GM18870 (cell line): ENCODE measurements at regions not wholly inside any gene's neighbourhood (a gene's known extent, or its start where the extent isn't known, plus 50 kb on each side); places are given as distances from the start of the nearest gene placed in this dataset.

Experiments
- ATAC-seq: cut with Tn5 transposase; IDR thresholded peaks from one replicate; pipeline ENCODE4 v1.9.1; 2021; ENCODE audit warnings: moderate library complexity; ENCODE audit not compliant: unreplicated experiment

DNA sequence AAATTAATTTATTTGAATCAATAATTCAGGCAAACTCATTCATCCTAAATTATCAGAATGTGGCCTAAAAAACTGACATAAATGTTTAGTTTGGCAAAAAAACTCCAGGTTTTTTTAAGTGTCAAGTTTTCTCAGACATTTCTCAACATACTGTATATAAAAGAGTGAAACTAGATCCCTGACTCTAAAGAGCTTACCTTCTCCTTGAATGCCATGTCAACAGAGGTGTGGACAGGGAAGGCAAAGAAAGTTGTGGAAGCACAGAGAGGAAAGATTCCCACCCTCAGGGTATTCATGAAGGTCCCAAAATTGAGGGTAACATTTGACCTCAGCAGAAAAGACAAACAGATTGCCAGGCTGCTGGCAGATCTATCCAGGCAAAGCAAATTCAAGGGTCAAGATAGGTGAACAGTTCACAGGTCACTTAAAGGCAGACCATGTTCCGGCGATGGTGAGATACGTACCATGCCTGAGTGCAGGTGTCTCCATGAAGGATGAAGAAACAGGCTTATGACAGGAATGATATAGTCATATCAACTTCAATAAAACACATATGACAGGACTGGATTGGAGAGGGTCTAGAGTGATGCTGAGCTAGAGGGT, 1638.3 kb upstream of the ZEB2 start:
- ATAC-seq = no peak

DNA sequence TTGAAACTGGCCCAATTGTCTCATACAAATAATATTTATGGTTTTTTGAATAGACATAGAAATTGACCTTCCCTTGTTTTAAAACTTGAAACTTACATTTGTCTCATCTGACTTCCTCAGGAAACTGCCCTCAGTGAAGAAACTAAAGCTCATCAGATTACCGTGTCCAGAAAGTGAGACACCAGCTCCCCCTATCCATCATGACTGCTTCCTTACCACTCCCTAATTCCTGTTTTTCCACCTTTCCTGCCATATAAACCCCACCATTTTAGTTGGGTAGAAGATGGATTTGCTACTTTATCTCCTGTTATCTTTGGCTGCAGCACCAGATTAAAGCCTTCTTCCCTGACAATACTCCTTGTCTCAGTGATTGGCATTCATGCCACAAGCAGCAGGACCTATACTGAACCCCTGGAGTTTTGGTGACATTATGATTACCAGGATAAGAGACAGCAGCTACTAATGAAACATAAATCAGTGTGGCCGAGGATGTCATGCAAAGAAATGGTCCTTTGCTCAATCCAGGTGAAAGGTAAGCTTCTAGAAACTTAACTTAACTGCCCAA, 1627.6 kb upstream of the ZEB2 start:
- ATAC-seq = no peak

DNA sequence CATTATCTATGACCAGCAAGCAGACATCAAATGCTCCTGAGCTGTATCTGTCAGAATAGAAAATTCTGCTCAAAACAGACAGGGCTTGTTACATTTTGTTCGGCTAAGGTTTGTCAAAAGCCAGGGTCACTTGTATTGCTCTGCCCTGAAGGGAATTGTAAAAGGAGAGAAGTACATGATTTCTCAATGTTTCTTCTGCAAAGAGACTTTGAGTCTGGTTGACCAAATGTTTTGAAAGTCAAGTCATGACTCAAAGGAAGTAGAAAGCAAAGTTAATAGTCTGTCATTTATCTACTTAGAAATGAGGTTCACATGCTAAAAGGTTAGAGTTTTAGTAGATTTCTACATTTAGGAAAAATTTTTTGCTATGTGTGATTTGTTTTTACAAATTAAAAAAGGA, 1624.1 kb upstream of the ZEB2 start:
- ATAC-seq = no peak

DNA sequence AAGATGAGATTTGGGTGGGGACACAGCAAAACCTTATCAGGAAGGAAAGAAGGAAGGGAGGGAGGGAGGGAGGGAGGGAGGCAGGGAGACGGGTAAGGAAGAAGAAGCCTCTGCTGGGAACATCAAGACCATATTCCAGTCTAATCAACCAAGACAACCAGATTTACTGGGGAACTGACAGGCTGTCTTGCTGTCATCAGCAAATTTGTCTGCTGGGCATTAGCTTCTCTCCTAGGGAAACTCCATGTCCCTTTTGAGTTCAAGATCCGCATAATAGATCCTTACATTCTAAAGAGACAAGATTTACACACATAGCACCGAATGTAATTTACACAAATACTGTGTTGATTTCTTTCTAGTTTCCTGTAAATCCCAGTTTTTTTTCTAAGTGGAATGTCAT, 1618.9 kb upstream of the ZEB2 start:
- no peak for ATAC-seq

DNA sequence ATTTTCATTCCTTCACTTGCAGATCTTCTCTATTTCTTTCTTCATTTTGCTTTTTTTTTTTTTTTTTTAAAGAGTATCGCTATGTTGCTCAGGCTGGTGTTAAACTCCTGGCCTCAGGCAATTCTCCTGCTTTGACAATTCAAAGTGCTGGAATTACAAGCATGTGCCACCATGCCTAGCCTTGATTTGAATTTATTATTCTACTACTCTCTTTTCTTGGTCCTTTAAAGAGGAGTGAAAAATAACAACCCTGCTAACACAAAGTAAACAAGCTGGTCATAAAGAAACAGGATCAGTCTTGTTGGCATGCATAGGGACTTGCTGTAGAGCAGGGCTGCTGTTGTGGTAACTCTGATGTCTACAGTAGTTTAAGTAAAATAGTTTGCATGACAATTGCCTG, 1615.3 kb upstream of the ZEB2 start:
- ATAC-seq = no peak

DNA sequence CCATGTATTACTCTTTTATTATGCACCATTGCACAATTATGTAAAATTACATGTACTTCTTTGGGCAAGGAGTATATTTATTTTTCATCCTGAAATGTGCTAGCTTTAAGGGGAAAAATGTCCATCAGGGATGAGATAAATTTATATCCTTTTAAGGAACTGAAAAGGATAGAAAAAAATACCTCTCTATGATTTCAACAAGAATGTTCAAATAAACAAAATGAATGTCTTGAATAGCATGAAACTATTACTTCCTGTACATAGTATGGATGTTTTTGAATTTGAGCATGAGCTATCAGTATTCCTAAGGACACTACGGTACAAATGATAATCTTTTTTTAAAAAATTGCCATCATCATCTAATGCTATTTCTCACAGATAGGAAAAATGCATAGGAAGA, 1611.9 kb upstream of the ZEB2 start:
- no peak for ATAC-seq

DNA sequence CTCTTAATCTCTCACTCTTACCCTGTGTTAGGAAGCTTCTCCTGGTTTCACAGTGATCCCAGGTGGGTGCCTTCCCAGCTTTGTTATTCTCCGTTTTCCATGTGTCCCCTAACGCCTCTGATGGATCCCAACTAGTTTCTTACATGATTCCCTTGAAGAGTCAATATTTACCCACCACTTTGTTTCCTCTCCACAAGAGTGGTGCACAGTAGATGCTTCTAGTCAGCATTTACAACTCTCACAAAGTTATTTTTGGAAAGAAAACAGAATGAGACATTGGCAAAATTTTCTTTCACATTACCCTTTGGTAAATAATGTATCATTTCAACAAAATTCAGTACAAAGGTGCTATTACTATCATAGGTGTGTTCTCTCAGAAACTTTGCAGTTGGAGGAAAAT, 1611.1 kb upstream of the ZEB2 start:
- no peak for ATAC-seq

DNA sequence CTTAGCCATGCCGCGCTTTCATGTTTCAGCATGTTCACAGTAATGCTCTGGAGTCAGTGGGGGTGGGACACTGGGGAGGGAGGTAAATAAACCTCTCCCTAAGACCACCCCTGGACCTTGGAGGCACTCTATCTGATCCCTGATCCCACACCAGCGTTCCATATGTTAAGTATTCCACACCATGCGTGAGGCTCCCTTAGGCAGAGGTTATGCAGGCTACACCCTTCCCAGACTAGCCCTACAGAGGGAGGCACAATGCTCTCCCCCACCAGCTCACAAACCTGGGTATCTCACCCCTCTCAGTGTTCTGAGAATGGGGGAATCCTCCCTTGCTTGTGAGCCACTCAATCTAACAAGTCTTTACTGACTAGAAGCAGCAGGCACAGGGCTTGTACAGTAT, 1610.4 kb upstream of the ZEB2 start:
- ATAC-seq = no peak

DNA sequence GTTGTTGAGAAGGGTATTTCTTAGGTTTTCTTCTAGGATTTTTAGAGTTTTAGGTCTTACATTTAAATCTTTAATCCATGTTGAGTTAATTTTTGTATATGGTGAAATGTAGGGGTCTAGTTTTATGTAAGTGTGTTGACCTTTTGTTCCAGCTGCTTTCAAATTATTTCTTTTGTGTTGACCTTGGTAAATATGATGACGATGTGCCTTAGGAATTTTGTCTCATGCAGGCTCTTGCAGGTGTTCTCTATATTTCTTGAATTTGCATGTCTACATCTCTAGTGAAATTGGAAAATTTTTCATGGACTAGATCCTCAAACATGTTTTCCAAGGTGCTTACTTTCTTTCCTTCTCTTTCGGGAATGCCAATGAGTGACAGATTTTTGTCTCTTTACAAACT, 1609.3 kb upstream of the ZEB2 start:
- no peak for ATAC-seq

DNA sequence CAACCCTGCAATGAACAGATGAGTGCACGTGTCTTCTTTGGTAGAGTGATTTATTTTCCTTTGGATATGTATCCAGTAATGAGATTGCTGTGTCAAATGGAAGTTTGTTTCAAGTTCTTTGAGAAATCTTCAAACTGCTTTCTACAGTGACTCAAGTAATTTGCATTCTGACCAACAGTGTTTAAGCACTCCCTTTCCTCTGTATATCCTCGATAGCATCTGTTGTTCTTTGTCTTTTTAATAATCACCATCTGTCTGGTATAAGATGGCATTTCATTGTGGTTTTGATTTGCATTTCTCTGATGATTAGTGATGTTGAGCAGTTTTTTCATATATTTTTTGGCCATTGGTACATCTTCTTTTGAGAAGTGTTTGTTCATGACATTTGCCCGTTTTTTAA, 1608.3 kb upstream of the ZEB2 start:
- ATAC-seq = no peak

DNA sequence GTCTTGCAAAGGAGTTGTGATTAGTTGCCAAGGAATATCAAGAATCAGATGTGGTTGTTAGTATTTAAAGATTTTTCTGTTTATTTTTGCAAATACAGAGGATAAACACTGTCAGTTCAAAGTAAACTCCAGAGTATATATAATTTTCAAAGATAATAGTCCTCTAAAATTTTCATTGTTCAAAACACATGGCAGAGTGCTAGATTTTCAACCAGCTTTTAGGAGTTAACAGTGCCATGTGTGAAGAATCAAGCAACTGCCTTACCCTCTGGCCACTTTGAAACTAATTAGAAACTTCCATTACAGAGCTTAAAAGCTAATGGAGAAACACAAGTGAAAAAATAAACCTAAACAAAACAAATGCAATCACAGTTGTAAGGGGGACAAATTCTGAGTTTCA, 1605.6 kb upstream of the ZEB2 start:
- no peak for ATAC-seq

DNA sequence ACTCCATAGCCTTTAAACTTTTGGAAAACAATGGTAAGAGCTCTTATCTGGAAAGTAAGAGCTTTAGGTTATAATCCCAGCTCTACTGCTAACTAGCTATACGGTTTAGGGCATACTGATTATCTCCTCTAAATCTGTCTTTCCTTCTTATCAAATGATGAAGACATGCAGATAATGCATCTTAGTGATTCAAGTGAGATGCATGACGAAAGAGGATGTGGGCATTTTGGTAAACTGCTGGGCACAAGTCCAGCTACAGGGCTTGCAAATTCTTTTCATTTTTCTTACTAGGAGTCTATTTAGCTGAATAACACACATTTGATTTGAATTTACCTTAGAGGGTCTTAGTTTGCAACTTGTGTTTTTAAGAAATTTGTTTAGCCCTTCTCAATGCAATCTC, 1604.8 kb upstream of the ZEB2 start:
- ATAC-seq = no peak

DNA sequence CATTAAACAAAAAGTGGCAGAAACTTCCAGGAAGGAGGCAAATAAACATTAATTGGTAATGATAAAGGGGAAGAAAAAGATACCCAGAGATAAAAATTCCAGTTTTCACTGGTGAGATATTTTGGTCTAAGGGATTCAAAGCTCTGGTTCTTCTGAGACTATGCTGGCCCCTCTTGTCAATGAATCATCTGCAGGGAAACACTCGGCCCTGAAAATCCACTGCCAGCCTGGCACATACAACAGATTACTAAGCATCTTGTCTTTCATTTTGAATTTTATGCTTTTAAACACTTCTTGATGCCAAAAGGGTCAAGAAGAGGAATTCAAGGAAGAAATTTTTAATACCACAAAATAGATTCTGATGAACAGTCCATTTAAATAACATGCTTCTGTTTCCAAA, 1603.8 kb upstream of the ZEB2 start:
- ATAC-seq = no peak

DNA sequence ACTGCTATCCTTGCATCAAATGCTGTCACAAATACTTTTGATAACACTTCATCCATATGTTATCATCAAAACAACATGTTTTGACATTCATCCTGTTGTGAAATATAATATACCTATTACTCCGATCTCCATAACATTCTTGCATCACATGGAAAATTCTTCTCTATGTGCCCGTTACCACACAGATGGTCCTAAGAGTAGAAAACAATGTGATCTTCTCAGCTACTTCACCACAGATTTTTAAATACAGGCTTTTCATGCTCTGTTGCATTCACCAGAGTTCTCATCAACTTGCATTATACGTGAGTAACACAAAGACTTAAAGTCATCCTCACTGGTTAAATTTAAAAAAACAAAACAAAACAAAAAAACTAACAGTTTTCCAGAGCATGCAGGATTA, 1603.3 kb upstream of the ZEB2 start:
- no peak for ATAC-seq

DNA sequence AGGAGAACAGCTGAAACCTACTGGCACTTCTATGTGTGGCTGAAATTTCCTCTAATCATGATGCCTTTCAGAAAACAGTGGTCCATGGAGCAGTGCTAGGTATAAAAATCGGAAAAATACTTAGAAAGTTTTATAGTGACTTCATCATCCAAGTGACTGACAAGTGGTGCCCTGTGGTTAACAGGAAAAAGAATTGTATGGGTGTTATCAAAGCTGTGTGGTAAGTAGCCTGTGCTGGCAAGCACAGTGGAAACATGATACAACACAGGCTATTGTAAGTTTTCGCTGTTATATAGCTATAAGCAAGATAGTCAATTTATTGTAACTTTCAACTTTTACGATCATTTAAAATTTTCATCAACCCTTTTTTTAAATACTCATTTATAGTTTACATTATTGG, 1599.7 kb upstream of the ZEB2 start:
- ATAC-seq = no peak

DNA sequence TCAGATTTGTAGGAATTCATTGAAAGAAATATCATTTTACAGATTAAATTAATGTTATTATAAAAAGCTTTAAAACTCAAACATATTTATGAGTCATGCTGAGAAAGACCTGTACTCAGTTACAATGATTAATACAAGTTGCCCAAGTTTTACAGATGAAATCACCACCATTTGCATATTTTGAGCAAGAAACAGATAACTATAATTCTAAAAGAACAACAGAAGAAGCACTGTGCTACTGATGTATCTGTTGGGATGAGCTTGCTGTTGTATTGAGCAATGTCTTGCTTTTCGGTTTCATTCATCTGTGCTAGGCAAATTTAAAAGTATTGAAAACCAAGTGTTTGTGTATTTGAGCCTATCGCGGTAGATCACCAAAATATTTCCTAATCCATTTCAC, 1589.1 kb upstream of the ZEB2 start:
- no peak for ATAC-seq

DNA sequence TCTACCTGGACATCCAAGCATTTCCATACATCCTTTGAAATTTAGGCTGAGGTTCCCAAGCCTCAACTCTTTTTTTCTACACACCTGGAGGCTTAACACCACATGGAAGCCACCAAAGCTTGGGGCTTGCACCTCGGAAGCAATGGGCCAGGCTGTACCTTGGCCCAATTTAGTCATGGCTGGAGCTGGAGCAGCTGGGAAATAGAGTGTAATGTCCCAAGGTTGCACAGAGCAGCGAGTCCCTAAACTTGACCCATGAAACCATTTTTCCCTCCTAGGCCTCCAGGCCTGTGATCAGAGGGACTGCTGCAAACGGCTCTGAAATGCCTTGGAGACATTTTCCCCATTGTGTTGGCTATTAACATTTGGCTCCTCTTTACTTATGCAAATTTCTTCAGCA, 1574.3 kb upstream of the ZEB2 start:
- no peak for ATAC-seq

DNA sequence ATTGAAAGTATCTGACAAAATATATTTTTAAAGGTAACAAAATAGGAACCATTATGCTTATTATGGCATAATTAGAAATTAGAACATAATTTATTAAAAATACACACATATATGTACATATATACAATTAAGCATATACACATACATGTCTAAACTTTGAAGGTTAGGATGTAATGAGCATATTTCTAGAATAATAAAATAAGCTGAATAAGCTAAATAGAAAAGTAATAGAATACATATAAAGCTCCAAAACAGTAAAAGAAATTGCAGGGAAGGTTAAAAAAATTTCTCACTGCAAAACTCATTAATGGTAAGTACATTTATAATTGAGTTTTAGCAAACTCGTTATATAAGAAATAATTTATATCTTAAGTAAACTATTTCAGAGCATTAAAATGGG, 1561.5 kb upstream of the ZEB2 start:
- ATAC-seq = no peak

DNA sequence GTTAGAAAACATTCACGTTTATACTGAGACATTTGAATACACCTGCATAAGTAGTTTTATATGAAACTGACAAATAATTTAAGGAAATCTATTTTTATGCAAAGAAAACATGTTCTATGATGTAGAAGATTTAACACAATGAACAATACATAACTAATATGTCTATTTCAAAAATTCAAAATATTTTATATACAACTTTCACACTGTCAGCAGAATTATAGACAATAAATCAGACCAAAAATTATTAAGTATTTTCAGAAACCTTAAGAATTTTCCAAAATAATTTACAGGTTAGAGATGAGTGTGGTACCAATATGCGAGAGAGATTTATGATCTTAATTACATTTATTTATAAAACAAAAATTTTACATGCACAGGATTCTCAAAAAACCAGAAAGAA, 1561.0 kb upstream of the ZEB2 start:
- no peak for ATAC-seq

DNA sequence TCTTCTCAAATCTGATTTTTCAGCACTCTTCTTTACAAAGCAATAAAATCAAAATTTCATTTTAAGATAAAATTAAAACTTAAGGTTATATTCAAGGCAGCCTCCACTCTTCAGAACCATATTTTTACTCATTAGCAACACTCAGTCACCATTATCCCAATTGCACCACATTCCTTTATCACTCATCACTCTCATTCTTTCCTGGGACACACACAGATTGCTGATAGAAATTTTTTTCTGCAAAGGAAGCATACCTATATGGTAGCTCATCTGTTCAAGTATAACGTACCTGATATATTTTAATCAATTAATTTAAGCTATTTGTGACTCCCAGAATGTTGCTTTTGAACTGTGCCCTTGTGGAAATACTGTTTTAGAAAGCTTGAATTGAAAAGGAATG, 1559.3 kb upstream of the ZEB2 start:
- ATAC-seq = no peak

DNA sequence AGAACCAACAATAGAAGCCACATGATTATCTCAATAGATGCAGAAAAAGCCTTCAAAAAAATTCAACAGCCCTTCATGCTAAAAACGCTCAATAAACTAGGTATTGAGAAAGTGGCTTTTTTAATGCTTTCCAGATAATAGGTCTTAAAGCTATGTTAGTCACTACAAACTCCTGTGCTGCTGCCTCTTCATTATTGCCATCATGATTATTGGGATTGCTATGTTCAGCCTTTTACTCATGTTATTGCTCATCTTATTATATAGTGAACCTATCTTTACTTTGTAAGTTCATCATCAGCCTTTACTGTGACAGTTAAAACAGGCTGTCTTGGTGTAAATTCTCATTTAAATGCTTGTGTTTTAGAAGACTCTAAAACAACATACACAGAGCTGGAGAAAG, 1557.2 kb upstream of the ZEB2 start:
- no peak for ATAC-seq

DNA sequence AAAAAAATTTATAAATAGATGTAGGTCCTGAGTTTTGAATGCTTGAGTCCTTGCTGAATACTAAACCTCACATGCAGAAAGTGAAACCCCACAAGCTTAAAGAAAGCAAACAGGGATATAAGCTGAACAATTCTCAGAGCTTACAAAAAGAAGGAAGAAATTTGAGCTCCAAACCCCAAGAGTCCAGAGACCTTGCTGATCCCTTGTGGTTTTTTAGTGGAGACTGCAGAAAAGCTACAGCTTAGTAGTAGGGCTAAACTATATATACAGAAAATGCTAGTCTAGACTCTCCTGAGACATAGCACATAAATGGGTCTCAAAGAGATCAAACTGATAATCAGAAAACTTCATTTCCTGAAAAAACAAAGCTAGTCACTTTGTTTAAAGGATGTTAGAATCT, 1548.1 kb upstream of the ZEB2 start:
- ATAC-seq = no peak

DNA sequence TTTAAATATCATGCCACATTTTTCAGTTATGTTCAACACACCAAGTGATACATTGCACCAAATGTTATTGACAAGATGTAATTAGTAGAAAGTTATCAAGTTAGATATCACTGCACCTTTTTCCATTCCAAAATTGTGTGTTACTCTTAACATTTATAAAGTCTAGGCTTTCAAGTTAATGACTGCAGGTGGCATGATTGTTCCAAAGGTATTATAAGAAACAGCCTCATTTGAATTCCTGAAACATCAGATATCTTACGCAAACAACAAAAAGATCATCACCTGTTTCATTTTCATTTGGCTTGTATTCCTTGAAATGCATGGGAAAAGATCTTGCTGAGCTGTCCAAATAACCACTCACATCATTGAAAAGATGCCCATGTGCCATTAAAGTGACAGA, 1528.2 kb upstream of the ZEB2 start:
- ATAC-seq = no peak
